IPS-20b (cell line): ENCODE measurements at regions not wholly inside any gene's neighbourhood (a gene's known extent, or its start where the extent isn't known, plus 50 kb on each side); places are given as distances from the start of the nearest gene placed in this dataset.
"Not testable (repeated sequence)": the region's sequence is repeated elsewhere in the genome, so short reads cannot be mapped to it uniquely, and the experiment has no call there.

Experiments
- H3K27ac ChIP-seq: one replicate; pipeline ENCODE4 v1.5.1; 2013; ENCODE audit warnings: low read length
- H3K27me3 ChIP-seq: 2 replicates; pipeline ENCODE4 v1.6.1; 2013; ENCODE audit warnings: mild to moderate bottlenecking, low read length, inconsistent platforms; ENCODE audit not compliant: insufficient read depth
- H3K36me3 ChIP-seq: 2 replicates; pipeline ENCODE4 v1.6.1; 2013; ENCODE audit warnings: low read depth, mild to moderate bottlenecking, inconsistent platforms, low read length, moderate library complexity; ENCODE audit not compliant: insufficient read depth
- H3K4me1 ChIP-seq: 2 replicates; pipeline ENCODE4 v1.6.1; 2013; ENCODE audit warnings: mild to moderate bottlenecking, control low read depth, inconsistent platforms, low read length, moderate library complexity; ENCODE audit not compliant: insufficient read depth
- H3K4me3 ChIP-seq: 2 replicates; pipeline ENCODE4 v1.5.1; 2013; ENCODE audit warnings: mild to moderate bottlenecking, low read length, inconsistent platforms
- H3K9ac ChIP-seq: 2 replicates; pipeline ENCODE4 v1.6.1; 2013; ENCODE audit warnings: low read depth, mild to moderate bottlenecking, inconsistent platforms, low read length, moderate library complexity
- H3K9me3 ChIP-seq: 2 replicates; pipeline ENCODE4 v1.6.1; 2013; ENCODE audit warnings: mild to moderate bottlenecking, low read depth, low read length, inconsistent platforms; ENCODE audit not compliant: insufficient read depth

DNA sequence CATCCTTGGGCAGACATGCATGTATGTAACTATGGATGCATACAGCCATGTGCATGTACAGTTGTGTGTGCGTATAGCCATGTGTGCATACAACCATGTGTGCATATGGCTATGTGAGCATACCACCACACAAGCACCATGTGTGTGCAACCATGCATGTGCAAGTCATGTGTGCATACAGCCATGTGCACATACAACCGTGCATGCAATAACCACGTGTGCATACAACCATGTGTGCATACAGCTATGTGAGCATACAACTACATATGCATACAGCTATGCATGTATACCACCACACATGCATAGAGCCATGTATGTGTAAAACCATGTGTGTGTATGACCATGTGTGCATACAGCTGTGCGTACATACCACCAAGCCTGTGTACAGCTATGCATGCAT, 185.7 kb downstream of the BANP start:
- peaks cover 13% of the 10 kb centered on the region; the same call in 1 of the 2 replicates for H3K9me3 ChIP-seq
- not testable (repeated sequence) for H3K27me3 ChIP-seq, H3K27ac ChIP-seq, H3K9ac ChIP-seq, H3K4me3 ChIP-seq, H3K4me1 ChIP-seq, H3K36me3 ChIP-seq

- not testable (repeated sequence) for H3K27ac ChIP-seq, H3K4me1 ChIP-seq, H3K36me3 ChIP-seq, H3K9ac ChIP-seq, H3K4me3 ChIP-seq, H3K27me3 ChIP-seq
- peaks cover 13% of the 10 kb centered on the region; the same call in 1 of the 2 replicates for H3K9me3 ChIP-seq
Measured at GRCh38 chr16:88139141-88139540, 187.9 kb downstream of the BANP start.

DNA sequence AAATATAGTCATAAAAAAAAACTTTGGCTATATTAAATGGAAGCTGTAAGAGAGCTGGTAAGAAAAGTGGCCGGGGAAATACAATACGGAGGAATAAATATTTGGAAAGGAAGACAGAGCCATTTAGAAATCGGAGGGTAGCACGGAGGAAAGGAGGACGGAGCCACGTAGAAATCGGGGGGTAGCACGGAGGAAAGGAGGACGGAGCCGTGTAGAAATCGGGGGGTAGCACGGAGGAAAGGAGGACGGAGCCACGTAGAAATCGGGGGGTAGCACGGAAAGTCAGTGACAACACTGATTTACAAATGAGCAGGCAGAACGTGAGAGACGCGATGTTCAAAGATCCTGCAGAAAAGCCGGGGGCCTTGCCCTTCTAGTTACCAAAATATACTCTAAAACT, 189.0 kb downstream of the BANP start:
- H3K27me3 ChIP-seq, H3K27ac ChIP-seq, H3K4me3 ChIP-seq, H3K4me1 ChIP-seq, H3K36me3 ChIP-seq, H3K9ac ChIP-seq: not testable (repeated sequence)
- H3K9me3 ChIP-seq: peaks cover 13% of the 10 kb centered on the region; the same call in 1 of the 2 replicates

DNA sequence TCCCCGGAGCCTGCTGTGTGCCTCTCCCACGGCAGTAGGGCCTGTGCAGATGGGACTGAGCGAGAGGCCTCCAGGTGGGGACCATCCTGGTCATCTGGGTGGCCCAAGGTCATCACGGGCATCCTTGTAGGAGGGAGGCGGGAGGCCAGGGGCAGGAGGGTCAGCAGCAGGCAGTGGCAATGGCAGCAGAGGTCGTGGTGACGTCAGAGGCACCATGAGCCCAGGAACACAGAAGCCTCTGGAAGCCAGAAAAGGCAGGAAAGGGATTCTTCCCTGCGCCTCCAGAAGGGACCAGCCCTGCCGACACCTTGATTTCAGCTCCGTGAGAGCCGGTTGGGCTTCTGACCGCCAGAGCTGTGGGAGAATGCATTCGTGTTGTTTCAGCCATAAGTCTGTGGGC, 190.3 kb downstream of the BANP start:
- Histone ChIP-seq H3K4me3 (no peak overlapping the region), H3K4me1 (no peaks in the 10 kb centered on the region), H3K27ac (no peak overlapping the region), H3K27me3 (no peaks in the 10 kb centered on the region), H3K9ac (no peak overlapping the region), H3K9me3 (peaks cover 13% of the 10 kb centered on the region; the same call in 1 of the 2 replicates), H3K36me3 (no peaks in the 10 kb centered on the region)

DNA sequence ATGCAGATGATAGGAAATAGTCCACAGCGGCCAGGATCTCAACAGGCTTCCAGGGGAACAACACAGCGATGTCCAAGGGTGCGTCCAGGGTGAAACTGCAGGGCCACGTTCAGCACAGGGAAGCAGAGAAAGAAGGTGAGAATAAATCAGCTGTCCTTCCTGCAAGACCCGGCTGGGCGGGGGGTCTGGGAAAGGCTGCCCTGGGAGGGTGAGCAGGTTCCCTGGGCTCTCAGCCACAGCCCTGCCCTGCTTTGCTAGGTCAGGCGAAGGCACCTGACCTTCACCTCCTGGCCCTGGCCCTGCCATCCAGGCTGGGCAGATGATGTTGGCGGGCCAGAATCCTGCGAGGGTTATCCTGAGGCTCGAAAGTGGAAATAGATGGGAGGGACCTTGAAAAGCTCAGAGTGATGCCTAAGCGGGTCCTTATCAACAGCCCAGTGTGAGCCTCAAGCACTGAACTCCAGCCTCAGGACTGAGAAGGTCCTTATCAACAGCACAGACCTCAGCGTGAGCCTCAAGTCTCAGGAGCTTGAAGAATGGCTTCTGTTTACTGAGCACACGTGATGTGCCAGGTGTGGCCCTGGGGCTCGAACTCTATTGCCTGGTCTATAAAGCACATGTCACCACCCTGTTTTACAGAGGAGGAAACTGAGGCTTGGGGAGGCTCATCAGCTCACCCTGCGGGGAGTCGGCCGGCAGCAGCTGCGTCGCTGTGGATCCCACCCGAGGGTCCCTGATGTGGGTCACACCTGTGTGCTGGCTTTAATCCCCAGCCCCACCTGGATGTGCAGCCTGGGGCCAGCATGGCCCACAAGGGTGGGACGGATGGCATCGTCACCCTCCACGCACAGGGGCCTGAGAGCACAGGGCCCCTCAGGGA, 191.1 kb downstream of the BANP start:
- H3K27me3 ChIP-seq, H3K4me3 ChIP-seq, H3K9me3 ChIP-seq, H3K9ac ChIP-seq, H3K27ac ChIP-seq, H3K4me1 ChIP-seq, H3K36me3 ChIP-seq: not testable (repeated sequence)

GRCh38 chr16:88143122-88144027, 192.1 kb downstream of the BANP start:
- not testable (repeated sequence) for H3K27me3 ChIP-seq, H3K4me3 ChIP-seq, H3K36me3 ChIP-seq, H3K9ac ChIP-seq, H3K9me3 ChIP-seq, H3K4me1 ChIP-seq, H3K27ac ChIP-seq

DNA sequence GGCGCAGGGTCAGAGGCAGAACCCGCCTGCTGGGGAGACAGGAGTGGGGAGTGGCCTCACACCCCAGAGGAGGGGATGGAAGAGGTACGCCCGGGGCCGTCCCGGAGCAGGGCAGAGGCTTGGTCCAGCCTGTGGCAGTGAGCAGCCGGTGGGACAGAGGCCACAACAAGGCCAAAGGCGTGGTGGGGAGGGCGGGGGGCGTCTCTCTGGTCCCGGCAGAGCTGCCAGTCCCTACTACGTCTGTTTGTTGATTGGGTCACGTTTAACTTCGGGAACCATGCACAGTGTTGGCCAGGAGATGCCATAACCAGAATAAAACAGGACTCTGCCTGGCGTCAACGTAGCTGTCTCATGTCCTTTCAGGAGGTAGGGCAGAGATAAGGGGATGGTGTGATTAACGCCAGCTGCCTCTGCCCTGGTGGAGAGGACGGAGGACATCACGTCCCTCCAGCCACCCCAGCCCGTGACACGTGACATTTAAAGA, 192.8 kb downstream of the BANP start:
- H3K27me3 ChIP-seq: no peaks in the 10 kb centered on the region
- no peaks in the 10 kb centered on the region for H3K36me3 ChIP-seq
- H3K9ac ChIP-seq: no peak overlapping the region
- H3K4me1 ChIP-seq: no peaks in the 10 kb centered on the region
- no peak overlapping the region for H3K27ac ChIP-seq
- H3K9me3 ChIP-seq: no peaks in the 10 kb centered on the region; the same call in 1 of the 2 replicates
- no peak overlapping the region for H3K4me3 ChIP-seq

GRCh38 chr16:88145376-88145775, 194.1 kb downstream of the BANP start:
- not testable (repeated sequence) for H3K36me3 ChIP-seq, H3K4me3 ChIP-seq, H3K4me1 ChIP-seq, H3K9ac ChIP-seq, H3K9me3 ChIP-seq, H3K27ac ChIP-seq, H3K27me3 ChIP-seq

DNA sequence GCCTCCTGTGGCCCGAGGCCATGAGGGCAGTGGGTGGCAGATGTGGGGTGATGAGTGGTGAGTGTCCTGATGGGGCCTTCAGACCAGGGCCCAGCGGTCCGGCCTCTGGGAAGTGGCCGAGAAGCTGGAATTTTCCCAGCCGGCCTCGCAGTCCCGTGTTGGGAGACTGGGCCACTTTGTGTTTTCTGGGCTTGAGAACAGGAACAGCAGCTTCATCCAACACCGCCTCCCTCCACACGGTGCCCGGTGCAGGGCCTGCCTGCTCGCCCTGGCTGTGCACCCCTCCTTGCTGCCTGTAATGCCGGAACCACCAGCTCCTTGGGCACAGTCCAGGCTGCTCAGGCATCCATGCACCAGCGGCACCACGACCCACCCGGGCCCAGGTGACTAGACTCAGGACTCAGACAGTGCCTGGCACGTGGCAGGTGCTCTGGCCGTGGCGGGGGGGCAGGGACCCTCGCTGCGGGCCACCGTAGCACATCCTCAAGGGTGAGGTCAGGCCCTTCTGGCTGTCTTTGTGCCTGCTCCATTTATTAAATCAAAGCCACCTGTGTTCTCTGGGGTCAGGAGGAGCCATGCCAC, 194.7 kb downstream of the BANP start:
- H3K4me1 ChIP-seq, H3K9ac ChIP-seq, H3K36me3 ChIP-seq, H3K9me3 ChIP-seq, H3K4me3 ChIP-seq, H3K27ac ChIP-seq, H3K27me3 ChIP-seq: not testable (repeated sequence)

GRCh38 chr16:88148078-88148477, 196.8 kb downstream of the BANP start:
- not testable (repeated sequence) for H3K27me3 ChIP-seq, H3K9ac ChIP-seq, H3K27ac ChIP-seq, H3K9me3 ChIP-seq, H3K4me3 ChIP-seq, H3K36me3 ChIP-seq, H3K4me1 ChIP-seq

GRCh38 chr16:88148682-88149081, 197.4 kb downstream of the BANP start:
- H3K27me3 ChIP-seq, H3K27ac ChIP-seq, H3K4me1 ChIP-seq, H3K9ac ChIP-seq, H3K9me3 ChIP-seq, H3K4me3 ChIP-seq, H3K36me3 ChIP-seq: not testable (repeated sequence)
